A549 (cell line): ENCODE measurements at regions not wholly inside any gene's neighbourhood (a gene's known extent, or its start where the extent isn't known, plus 50 kb on each side); places are given as distances from the start of the nearest gene placed in this dataset.

ENCODE experiments used
- CTCF ChIP-seq: fragments of >200 bp; sonication (Bioruptor Twin); formaldehyde crosslinking; IDR thresholded peaks from 3 replicates; pipeline ENCODE4 v1.5.1; 2016
- EP300 ChIP-seq, 2 experiments: fragments of >200 bp; sonication (Bioruptor Twin); formaldehyde crosslinking; IDR thresholded peaks; 2 replicates in 1 of 2; 3 replicates in 1 of 2; pipeline ENCODE4 v1.6.1; 2016 to 2017
- HDAC2 ChIP-seq: fragments of 200-600 bp; sonication (generic); IDR thresholded peaks from 2 replicates; pipeline ENCODE4 v1.6.1; 2016
- JUN ChIP-seq, 2 experiments: fragments of >200 bp; sonication (Bioruptor Twin); formaldehyde crosslinking; IDR thresholded peaks; 2 replicates in 1 of 2; 3 replicates in 1 of 2; pipeline ENCODE4 v1.6.1; 2016 to 2017
- KDM1A ChIP-seq: fragments of 200-600 bp; sonication (generic); IDR thresholded peaks from 2 replicates; pipeline ENCODE4 v1.6.1; 2016; ENCODE audit warnings: low read depth, mild to moderate bottlenecking
- MAFK ChIP-seq: fragments of 450-650 bp; IDR thresholded peaks from 2 replicates; pipeline ENCODE4 v1.6.1; 2014; ENCODE audit not compliant: partially characterized antibody
- MAX ChIP-seq: IDR thresholded peaks from 2 replicates; pipeline ENCODE4 v1.6.1; 2012
- MYC ChIP-seq: IDR thresholded peaks from 2 replicates; pipeline ENCODE4 v1.6.1; 2012; ENCODE audit warnings: mild to moderate bottlenecking, inconsistent platforms, low read length, improper control_type of control experiment, borderline replicate concordance
- NPAS2 ChIP-seq: fragments of 250-450 bp; sonication (Bioruptor Pico); IDR thresholded peaks from 2 replicates; pipeline ENCODE4 v1.8.0; 2022; ENCODE audit warnings: mild to moderate bottlenecking, moderate library complexity, borderline replicate concordance
- PHF8 ChIP-seq: fragments of 200-600 bp; sonication (generic); IDR thresholded peaks from 2 replicates; pipeline ENCODE4 v1.6.1; 2016; ENCODE audit warnings: low read depth, mild to moderate bottlenecking, antibody characterized with exemption, moderate library complexity, borderline replicate concordance
- POLR2A ChIP-seq: IDR thresholded peaks from 2 replicates; pipeline ENCODE4 v1.6.1; 2012; ENCODE audit warnings: mild to moderate bottlenecking, low read length
- POLR2AphosphoS2 ChIP-seq: conservative IDR thresholded peaks from 2 replicates; pipeline ENCODE4 v1.6.1; 2012; ENCODE audit warnings: low read length, improper control_type of control experiment, inconsistent platforms
- RFX5 ChIP-seq: fragments of 450-650 bp; IDR thresholded peaks from 2 replicates; pipeline ENCODE4 v1.7.1; 2014; ENCODE audit warnings: antibody characterized with exemption, mild to moderate bottlenecking, moderate library complexity

- TF ChIP-seq CTCF: no peak
- TF ChIP-seq MAX: no peak
- TF ChIP-seq NPAS2 (CRISPR knock-in tag): no peak
- TF ChIP-seq POLR2A: no peak
- TF ChIP-seq RFX5: no peak
- no peak for TF ChIP-seq POLR2AphosphoS2
- TF ChIP-seq HDAC2: no peak
- TF ChIP-seq EP300 (IDR thresholded peaks at IDR 0.05): no peak
- TF ChIP-seq MAFK: no peak
- no peak for TF ChIP-seq JUN (IDR thresholded peaks at IDR 0.05)
- TF ChIP-seq KDM1A: no peak
- no peak for TF ChIP-seq PHF8
- no peak for TF ChIP-seq MYC
These were observed 489.3 kb downstream of the ANXA1 start for GRCh38 chr9:73640971-73641370.
